Hepatocyte (in vitro differentiated cells): ENCODE measurements at regions not wholly inside any gene's neighbourhood (a gene's known extent, or its start where the extent isn't known, plus 50 kb on each side); places are given as distances from the start of the nearest gene placed in this dataset.

Experiments
- EZH2 ChIP-seq: fragments of 200-600 bp; sonication (generic); IDR thresholded peaks from 2 replicates; pipeline ENCODE4 v1.6.1; 2016; ENCODE audit warnings: antibody characterized with exemption, mild to moderate bottlenecking, borderline replicate concordance
- EZH2phosphoT487 ChIP-seq: fragments of 200-600 bp; sonication (generic); IDR thresholded peaks from one replicate; pipeline ENCODE4 v1.6.1; 2018; ENCODE audit warnings: antibody characterized with exemption, mild to moderate bottlenecking, low read depth, moderate library complexity; ENCODE audit not compliant: unreplicated experiment, severe bottlenecking
- TF ChIP-seq, protein P1 (sequence below): fragments of 200-600 bp; sonication (generic); IDR thresholded peaks from 2 replicates; pipeline ENCODE4 v1.5.1; 2016; ENCODE audit warnings: antibody characterized with exemption, mild to moderate bottlenecking; ENCODE audit not compliant: poor library complexity

DNA sequence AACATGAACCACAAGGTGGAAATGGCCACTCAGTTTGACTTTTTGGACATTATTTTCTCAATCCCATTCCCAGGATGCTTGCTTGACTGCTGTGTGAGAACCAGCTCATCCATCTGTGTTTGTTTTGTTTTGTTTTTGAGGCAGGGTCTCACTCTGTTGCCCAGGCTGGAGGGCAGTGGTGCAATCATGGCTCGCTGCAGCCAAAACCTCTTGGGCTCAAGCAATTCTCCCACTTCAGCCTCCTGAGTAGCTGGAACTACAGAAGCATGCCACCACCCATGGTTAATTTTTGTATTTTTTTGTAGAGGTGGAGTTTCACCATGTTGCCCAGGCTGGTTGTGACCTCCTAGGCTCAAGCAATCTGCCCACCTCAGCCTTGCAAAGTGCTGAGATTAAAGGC lies 166.0 kb upstream of the CDH4 start:
- TF ChIP-seq, protein P1, sequence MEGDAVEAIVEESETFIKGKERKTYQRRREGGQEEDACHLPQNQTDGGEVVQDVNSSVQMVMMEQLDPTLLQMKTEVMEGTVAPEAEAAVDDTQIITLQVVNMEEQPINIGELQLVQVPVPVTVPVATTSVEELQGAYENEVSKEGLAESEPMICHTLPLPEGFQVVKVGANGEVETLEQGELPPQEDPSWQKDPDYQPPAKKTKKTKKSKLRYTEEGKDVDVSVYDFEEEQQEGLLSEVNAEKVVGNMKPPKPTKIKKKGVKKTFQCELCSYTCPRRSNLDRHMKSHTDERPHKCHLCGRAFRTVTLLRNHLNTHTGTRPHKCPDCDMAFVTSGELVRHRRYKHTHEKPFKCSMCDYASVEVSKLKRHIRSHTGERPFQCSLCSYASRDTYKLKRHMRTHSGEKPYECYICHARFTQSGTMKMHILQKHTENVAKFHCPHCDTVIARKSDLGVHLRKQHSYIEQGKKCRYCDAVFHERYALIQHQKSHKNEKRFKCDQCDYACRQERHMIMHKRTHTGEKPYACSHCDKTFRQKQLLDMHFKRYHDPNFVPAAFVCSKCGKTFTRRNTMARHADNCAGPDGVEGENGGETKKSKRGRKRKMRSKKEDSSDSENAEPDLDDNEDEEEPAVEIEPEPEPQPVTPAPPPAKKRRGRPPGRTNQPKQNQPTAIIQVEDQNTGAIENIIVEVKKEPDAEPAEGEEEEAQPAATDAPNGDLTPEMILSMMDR: no peak
- TF ChIP-seq EZH2 (no peak), EZH2phosphoT487 (no peak)
